ENCODE measurements at regions not wholly inside any gene's neighbourhood (a gene's known extent, or its start where the extent isn't known, plus 50 kb on each side); places are given as distances from the start of the nearest gene placed in this dataset.
"Not testable (repeated sequence)": the region's sequence is repeated elsewhere in the genome, so short reads cannot be mapped to it uniquely, and the experiment has no call there.

DNA sequence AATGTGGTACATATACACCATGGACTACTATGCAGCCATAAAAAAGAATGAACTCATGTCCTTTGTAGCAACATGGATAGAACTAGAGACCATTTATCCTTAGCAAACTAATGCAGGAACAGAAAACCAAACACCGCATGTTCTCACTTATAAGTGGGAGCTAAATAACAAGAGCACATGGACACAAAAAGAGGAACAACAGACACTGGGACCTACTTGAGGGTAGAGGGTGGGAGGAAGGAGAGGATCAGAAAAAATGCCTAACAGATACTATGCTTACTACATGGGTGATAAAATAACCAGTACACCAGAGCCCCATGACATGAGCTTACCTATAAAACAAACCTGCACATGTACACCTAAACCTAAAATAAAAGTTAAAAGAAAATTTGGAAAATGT, 82.0 kb upstream of the ADRB2 start:
- not testable (repeated sequence) for DNase-seq

- DNase-seq = no peak
Observed at GRCh38 chr5:148746826-148747535, 79.4 kb upstream of the ADRB2 start.

- DNase-seq = no peak
Observed at GRCh38 chr5:148747536-148747906, 78.9 kb upstream of the ADRB2 start.

DNA sequence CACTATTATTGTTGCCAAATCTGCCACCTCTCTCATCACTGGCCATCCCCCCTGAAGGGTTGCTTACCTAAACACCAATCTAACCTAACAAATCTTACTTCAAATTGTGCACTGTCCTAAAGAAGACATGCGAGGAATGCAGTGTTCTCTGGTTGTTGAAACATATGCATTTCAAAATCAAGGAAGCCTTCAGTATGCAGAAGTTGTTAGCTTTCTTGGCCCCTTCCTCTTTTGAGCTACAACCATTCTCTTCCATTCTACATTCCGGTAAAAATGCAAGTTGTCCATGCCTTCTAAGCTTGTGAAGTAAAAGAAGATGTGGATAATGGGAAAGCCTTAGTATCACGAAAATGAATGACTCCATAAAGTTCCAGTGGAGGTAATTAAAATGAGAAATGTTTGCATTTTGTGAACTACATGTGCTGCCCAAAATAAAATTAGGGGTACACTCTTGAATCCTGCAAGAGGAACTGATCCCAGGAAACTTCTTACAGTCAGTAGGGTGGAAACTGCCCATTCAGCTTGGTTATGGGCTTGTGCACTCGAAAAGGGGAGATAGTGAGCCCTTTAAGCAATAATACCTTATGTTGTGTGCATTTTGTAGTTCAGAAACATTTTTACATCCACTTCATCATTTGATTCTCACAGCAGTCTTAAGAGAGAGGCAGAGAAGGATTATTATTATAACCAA, 77.6 kb upstream of the ADRB2 start:
- no peak for DNase-seq

DNA sequence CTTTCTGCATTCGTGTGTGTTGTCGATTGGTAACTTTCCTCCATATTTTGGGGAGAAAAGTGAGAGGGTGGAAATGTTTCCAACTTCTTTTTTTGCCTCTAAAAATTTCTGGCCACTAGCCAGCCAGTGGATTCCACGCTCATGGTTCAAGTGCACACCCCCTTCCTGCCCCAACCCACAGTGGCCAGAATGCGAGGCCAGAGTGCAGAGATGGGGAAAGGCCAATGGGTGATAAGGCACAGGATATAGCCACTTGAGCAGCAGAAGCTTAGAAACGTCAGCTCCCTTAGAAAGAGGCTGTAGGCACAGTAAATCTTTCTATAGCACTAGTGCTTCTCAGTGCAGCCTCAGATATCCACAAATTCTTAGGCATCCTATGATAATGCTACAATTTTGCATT, 75.8 kb upstream of the ADRB2 start:
- no peak for DNase-seq

- no peak for DNase-seq
Observed at GRCh38 chr5:148751025-148751424, 75.4 kb upstream of the ADRB2 start.

DNA sequence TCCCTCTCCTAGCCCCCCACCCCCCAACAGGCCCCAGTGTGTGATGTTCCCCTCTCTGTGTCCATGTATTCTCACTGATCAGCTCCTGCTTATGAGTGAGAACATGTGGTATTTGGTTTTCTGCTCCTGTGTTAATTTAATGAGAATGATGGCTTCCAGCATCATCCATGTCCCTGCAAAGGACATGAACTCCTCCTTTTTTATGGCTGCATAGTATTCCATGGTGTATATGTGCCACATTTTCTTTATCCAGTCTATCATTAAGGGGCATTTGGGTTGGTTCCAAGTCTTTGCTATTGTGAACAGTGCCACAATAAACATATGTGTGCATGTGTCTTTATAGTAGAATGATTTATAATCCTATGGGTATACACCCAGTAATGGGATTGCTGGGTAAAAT, 74.0 kb upstream of the ADRB2 start:
- DNase-seq = not testable (repeated sequence)

DNA sequence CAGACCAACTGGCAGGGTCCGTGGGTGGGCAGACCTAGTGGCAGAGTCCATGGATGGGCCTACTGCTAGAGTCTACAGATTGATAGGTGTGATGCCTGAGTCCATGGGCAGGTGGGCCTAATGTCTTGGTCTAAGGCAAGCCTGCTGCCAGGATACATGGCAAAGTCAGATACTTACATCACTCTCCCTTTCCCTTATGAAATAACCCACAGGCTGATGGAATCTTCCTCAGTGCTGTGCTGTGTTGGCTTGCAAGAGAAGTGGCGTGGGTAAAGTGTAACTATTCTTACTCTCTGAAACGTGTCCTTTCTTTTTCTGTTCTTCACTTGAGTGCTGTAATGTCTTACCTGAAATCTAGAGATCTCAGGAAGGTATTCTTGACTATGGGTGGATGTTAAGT, 67.3 kb upstream of the ADRB2 start:
- no peak for DNase-seq

DNA sequence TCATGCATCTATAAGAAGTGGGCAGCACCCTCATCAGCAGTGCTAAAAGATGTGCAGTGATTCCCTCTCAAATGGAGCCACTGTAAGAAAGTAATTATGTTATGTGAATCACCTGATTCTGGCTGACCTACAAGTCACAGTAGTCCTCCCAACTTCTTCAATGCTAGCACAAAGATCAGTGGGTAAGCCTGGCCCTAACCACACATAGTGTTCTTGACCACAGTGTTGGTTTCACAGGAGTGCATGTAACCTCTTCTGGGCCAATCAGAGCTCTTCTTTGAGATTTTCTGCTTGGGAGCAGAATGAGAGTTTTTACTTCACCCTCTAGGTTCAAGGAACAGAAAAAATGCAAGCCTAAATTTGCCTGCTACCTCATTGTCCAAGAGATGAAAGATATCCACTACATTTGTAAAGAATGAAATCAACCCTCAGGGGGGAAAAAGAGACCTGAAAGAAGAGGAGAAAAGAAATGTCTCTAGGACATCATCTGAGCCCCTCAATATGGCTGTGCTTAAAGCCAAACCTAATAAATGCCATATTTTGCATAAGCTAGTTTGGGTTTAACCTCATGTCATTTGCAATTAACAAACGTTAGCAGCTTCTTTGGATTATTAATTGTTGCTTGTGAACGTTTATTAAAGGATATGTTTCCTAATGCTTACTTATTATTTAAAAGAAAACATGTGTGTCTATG, 65.3 kb upstream of the ADRB2 start:
- no peak for DNase-seq

DNA sequence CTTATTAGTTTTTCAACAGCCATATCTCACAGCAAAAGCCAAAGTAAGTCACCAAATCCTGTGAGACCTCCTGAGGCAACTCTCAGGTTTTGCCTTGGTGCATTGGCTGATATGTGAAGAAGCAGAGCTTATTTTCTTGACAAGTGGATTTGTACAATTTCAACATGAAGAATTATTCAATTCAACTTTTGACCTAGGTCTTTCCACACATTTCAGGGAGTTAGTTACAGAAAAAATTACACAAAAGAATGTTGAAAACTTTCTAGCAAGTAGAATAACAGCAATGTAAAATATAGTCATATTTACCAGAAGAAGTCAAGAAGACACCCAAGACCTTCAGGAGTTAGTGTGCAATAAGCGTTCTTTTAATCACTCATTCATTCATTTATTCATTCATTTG, 62.4 kb upstream of the ADRB2 start:
- DNase-seq = no peak

GRCh38 chr5:148765061-148765460, 61.4 kb upstream of the ADRB2 start:
- DNase-seq = no peak

DNA sequence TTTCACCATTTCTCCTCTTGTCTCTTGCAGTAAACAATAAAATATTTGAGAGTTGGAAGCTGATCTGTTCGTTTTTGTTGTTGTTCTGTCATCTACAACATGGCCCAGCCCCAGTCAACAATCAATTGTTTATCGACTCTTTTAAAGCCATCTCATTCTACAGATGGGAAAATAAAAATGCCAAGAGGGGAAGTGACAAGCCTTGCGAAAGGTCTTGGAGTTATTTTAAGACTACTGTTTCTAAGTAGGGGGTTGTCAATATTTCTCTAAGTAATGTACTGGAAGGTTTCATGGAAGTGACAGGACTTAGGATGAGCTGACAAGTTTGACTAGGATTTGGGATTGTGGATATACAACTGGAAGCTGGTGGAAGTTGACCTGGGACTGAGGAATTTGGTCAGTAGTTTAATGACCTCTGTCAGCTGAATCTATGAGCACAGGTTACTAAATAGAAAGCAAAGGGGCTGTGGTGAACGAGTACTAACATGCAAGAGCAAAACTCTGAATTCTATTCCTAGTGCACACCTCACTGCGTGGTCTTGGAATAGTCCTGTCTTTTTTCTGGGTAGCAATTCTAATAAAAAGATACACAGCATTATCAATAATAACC, 57.5 kb upstream of the ADRB2 start:
- no peak for DNase-seq

GRCh38 chr5:148769941-148770340, 56.5 kb upstream of the ADRB2 start:
- no peak for DNase-seq

GRCh38 chr5:148774313-148774712, 52.1 kb upstream of the ADRB2 start:
- no peak for DNase-seq

DNA sequence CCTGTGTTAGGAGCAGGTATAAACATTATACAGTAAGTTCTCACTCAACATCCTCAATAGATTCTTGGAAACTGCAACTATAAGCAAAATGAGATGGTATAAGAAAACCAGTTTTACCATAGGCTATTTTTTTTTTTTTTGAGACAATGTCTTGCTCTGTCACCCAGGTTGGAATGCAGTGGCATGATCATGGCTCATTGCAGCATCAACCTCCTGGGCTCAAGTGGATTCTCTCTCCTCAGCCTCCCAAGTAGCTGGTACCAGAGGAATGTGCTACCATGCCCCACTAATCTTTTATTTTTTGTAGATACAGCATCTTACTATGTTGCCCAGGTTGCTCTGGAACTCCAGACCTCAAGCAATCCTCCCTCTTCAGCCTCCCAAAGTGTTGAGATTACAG, 50.1 kb upstream of the ADRB2 start:
- DNase-seq = no peak

Measured in activated CD8-positive, alpha-beta memory T cell treated with anti-CD3 and anti-CD28 coated beads, Interleukin-2, amount 50 U/mL, for 48 hours (primary cell).